Head of caudate nucleus (tissue), 42 donors: ENCODE measurements at regions not wholly inside any gene's neighbourhood (a gene's known extent, or its start where the extent isn't known, plus 50 kb on each side); places are given as distances from the start of the nearest gene placed in this dataset.

Source experiments
- DNase-seq, 42 donors: peaks; one replicate each; pipeline versions ENCODE4 v3.0.0 to v3.0.0-alpha.2; 2020 to 2021; ENCODE audit warnings: mixed read lengths in 7 of 42
- intact Hi-C: fragments of 100-400 bp; cut with DNase I; formaldehyde crosslinking; loops from one replicate; pipeline ENCODE4 v1.15.0; 2022

- no peak for DNase-seq
- intact Hi-C loops, result no loop called here
These were observed 539.6 kb downstream of the PID1 start for GRCh38 chr2:228731517-228731916.

GRCh38 chr2:228728961-228729360 is 542.1 kb downstream of the PID1 start:
- intact Hi-C loops, result no loop called here
- DNase-seq, result no peak

- DNase-seq, result peak in 28 of 42 donors; percentile 9 to 81 (median 35)
- intact Hi-C loops, result no loop called here
These were observed 543.5 kb upstream of the SPHKAP start for GRCh38 chr2:228725031-228725430.

- intact Hi-C loops, result no loop called here
- no peak for DNase-seq
These were observed 542.1 kb upstream of the SPHKAP start for GRCh38 chr2:228723599-228723998.

- intact Hi-C loops, result no loop called here
- DNase-seq, result no peak
These were observed 540.8 kb upstream of the SPHKAP start for GRCh38 chr2:228722311-228722710.

- no peak for DNase-seq
- intact Hi-C loops, result no loop called here
These were observed 539.4 kb upstream of the SPHKAP start for GRCh38 chr2:228720895-228721294.

GRCh38 chr2:228709788-228710371 is 528.4 kb upstream of the SPHKAP start:
- intact Hi-C loops, result no loop called here
- DNase-seq, result no peak

GRCh38 chr2:228707846-228708245 is 526.4 kb upstream of the SPHKAP start:
- intact Hi-C loops, result no loop called here
- no peak for DNase-seq

GRCh38 chr2:228705318-228705717 is 523.8 kb upstream of the SPHKAP start:
- DNase-seq, result no peak
- intact Hi-C loops, result no loop called here

GRCh38 chr2:228703152-228703551 is 521.7 kb upstream of the SPHKAP start:
- intact Hi-C loops, result no loop called here
- DNase-seq, result no peak

- DNase-seq, result no peak
- intact Hi-C loops, result no loop called here
These were observed 520.0 kb upstream of the SPHKAP start for GRCh38 chr2:228701506-228701905.

- intact Hi-C loops, result no loop called here
- DNase-seq, result no peak
These were observed 519.2 kb upstream of the SPHKAP start for GRCh38 chr2:228700638-228701037.

- DNase-seq, result no peak
- intact Hi-C loops, result no loop called here
These were observed 518.4 kb upstream of the SPHKAP start for GRCh38 chr2:228699888-228700287.

- intact Hi-C loops, result no loop called here
- DNase-seq, result no peak
These were observed 517.9 kb upstream of the SPHKAP start for GRCh38 chr2:228699400-228699799.

- DNase-seq, result no peak
- intact Hi-C loops, result no loop called here
These were observed 517.5 kb upstream of the SPHKAP start for GRCh38 chr2:228698963-228699362.

GRCh38 chr2:228697456-228697855 is 516.0 kb upstream of the SPHKAP start:
- intact Hi-C loops, result no loop called here
- no peak for DNase-seq

- intact Hi-C loops, result no loop called here
- DNase-seq, result no peak
These were observed 509.2 kb upstream of the SPHKAP start for GRCh38 chr2:228690681-228691080.

GRCh38 chr2:228689053-228689452 is 507.6 kb upstream of the SPHKAP start:
- DNase-seq, result no peak

GRCh38 chr2:228688007-228688645 is 506.6 kb upstream of the SPHKAP start:
- no peak for DNase-seq
- intact Hi-C loops, result no loop called here

More at GRCh38 chr2:228689053-228689452, 507.6 kb upstream of the SPHKAP start:
- intact Hi-C loops, result no loop called here

GRCh38 chr2:228681979-228682378 is 500.5 kb upstream of the SPHKAP start:
- intact Hi-C loops, result no loop called here
- no peak for DNase-seq

- intact Hi-C loops, result no loop called here
- DNase-seq, result peak in 1 of 42 donors; percentile 9
These were observed 499.9 kb upstream of the SPHKAP start for GRCh38 chr2:228681426-228681825.
